Naive thymus-derived CD8-positive, alpha-beta T cell (primary cell): ENCODE measurements at regions not wholly inside any gene's neighbourhood (a gene's known extent, or its start where the extent isn't known, plus 50 kb on each side); places are given as distances from the start of the nearest gene placed in this dataset.
"Not testable (repeated sequence)": the region's sequence is repeated elsewhere in the genome, so short reads cannot be mapped to it uniquely, and the experiment has no call there.

Experiments
- ATAC-seq, 2 donors: fragments of 150-1000 bp; cut with Tn5 transposase in 1 of 2; sonication (Bioruptor Pico), chemical (Tn5 transposase) in 1 of 2; 1 replicate in 1 of 2; 2 replicates in 1 of 2; pipeline ENCODE4 v1.10.0; 2021; ENCODE audit warnings: mild to moderate bottlenecking in 2 of 2, moderate library complexity in 2 of 2
- POLR2A ChIA-PET: fragments of 350-600 bp; sonication (Branson Sonifier 250); formaldehyde crosslinking; loops from one replicate; lab custom pipeline; 2021; ENCODE audit warnings: antibody characterized with exemption; lab: Charles Lee
- DNase-seq, 10 donors: peaks; one replicate each; pipeline versions ENCODE4 v3.0.0 to v3.0.0-alpha.2; 2020 to 2022
- H3K27ac Mint-ChIP-seq, 10 donors: one replicate each; pipeline ENCODE4 v1.8.0; 2020 to 2022; ENCODE audit warnings: mild to moderate bottlenecking in 10 of 10, mixed read lengths in 10 of 10, moderate library complexity in 4 of 10, inconsistent platforms in 1 of 10
- H3K27me3 Mint-ChIP-seq, 5 donors: one replicate each; pipeline ENCODE4 v1.8.0; 2021 to 2022; ENCODE audit warnings: mixed read lengths in 5 of 5
- H3K36me3 Mint-ChIP-seq, 3 donors: one replicate each; pipeline ENCODE4 v1.8.0; 2020 to 2022; ENCODE audit warnings: mixed read lengths in 3 of 3, mild to moderate bottlenecking in 2 of 3, inconsistent platforms in 1 of 3
- H3K4me1 Mint-ChIP-seq, 4 donors: one replicate each; pipeline ENCODE4 v1.8.0; 2021 to 2022; ENCODE audit warnings: mixed read lengths in 4 of 4
- H3K4me3 Mint-ChIP-seq, 10 donors: one replicate each; pipeline ENCODE4 v1.8.0; 2020 to 2022; ENCODE audit warnings: mild to moderate bottlenecking in 10 of 10, mixed read lengths in 10 of 10, moderate library complexity in 6 of 10, inconsistent platforms in 1 of 10
- H3K9me3 Mint-ChIP-seq, 9 donors: one replicate each; pipeline ENCODE4 v1.8.0; 2020 to 2022; ENCODE audit warnings: mixed read lengths in 9 of 9, mild to moderate bottlenecking in 3 of 9, inconsistent platforms in 1 of 9, moderate library complexity in 1 of 9

GRCh38 chrX:89539150-89539549, 382.6 kb upstream of the TGIF2LX start:
- DNase-seq, H3K36me3 Mint-ChIP-seq, H3K27ac Mint-ChIP-seq, H3K4me1 Mint-ChIP-seq, POLR2A ChIA-PET, H3K9me3 Mint-ChIP-seq, H3K4me3 Mint-ChIP-seq, ATAC-seq, H3K27me3 Mint-ChIP-seq: not testable (repeated sequence)

GRCh38 chrX:89557146-89557545, 364.6 kb upstream of the TGIF2LX start:
- H3K4me1 Mint-ChIP-seq, ATAC-seq, H3K9me3 Mint-ChIP-seq, H3K4me3 Mint-ChIP-seq, H3K27me3 Mint-ChIP-seq, POLR2A ChIA-PET, DNase-seq, H3K27ac Mint-ChIP-seq, H3K36me3 Mint-ChIP-seq: not testable (repeated sequence)

GRCh38 chrX:89562079-89562478, 359.6 kb upstream of the TGIF2LX start:
- POLR2A ChIA-PET, DNase-seq, ATAC-seq, H3K36me3 Mint-ChIP-seq, H3K27me3 Mint-ChIP-seq, H3K27ac Mint-ChIP-seq, H3K4me1 Mint-ChIP-seq, H3K9me3 Mint-ChIP-seq, H3K4me3 Mint-ChIP-seq: not testable (repeated sequence)

- H3K4me1 Mint-ChIP-seq, H3K27ac Mint-ChIP-seq, ATAC-seq, H3K4me3 Mint-ChIP-seq, DNase-seq, H3K27me3 Mint-ChIP-seq, H3K36me3 Mint-ChIP-seq, POLR2A ChIA-PET, H3K9me3 Mint-ChIP-seq: not testable (repeated sequence)
Observed at GRCh38 chrX:89563107-89563506, 358.6 kb upstream of the TGIF2LX start.

- POLR2A ChIA-PET, H3K4me3 Mint-ChIP-seq, H3K4me1 Mint-ChIP-seq, ATAC-seq, H3K27me3 Mint-ChIP-seq, H3K9me3 Mint-ChIP-seq, DNase-seq, H3K27ac Mint-ChIP-seq, H3K36me3 Mint-ChIP-seq: not testable (repeated sequence)
Observed at GRCh38 chrX:89567787-89568186, 353.9 kb upstream of the TGIF2LX start.

- POLR2A ChIA-PET, H3K9me3 Mint-ChIP-seq, H3K4me1 Mint-ChIP-seq, H3K36me3 Mint-ChIP-seq, H3K27ac Mint-ChIP-seq, H3K4me3 Mint-ChIP-seq, H3K27me3 Mint-ChIP-seq, ATAC-seq, DNase-seq: not testable (repeated sequence)
Observed at GRCh38 chrX:89581868-89582267, 339.8 kb upstream of the TGIF2LX start.

- H3K36me3 Mint-ChIP-seq, ATAC-seq, POLR2A ChIA-PET: not testable (repeated sequence)
Observed at GRCh38 chrX:89631858-89632257, 289.9 kb upstream of the TGIF2LX start.

GRCh38 chrX:89635887-89636286, 285.8 kb upstream of the TGIF2LX start:
- H3K36me3 Mint-ChIP-seq, H3K27me3 Mint-ChIP-seq, ATAC-seq, H3K4me1 Mint-ChIP-seq, POLR2A ChIA-PET, H3K9me3 Mint-ChIP-seq, H3K27ac Mint-ChIP-seq, H3K4me3 Mint-ChIP-seq: not testable (repeated sequence)
- DNase-seq, result peak in 1 of 10 donors; percentile 18

More at GRCh38 chrX:89631858-89632257, 289.9 kb upstream of the TGIF2LX start:
- not testable (repeated sequence) for H3K9me3 Mint-ChIP-seq, DNase-seq, H3K4me3 Mint-ChIP-seq, H3K27ac Mint-ChIP-seq, H3K27me3 Mint-ChIP-seq, H3K4me1 Mint-ChIP-seq

GRCh38 chrX:89658662-89659061, 263.0 kb upstream of the TGIF2LX start:
- H3K9me3 Mint-ChIP-seq, DNase-seq: not testable (repeated sequence)

GRCh38 chrX:89706481-89706880, 215.2 kb upstream of the TGIF2LX start:
- H3K36me3 Mint-ChIP-seq, DNase-seq, H3K4me3 Mint-ChIP-seq, ATAC-seq, H3K4me1 Mint-ChIP-seq, POLR2A ChIA-PET, H3K9me3 Mint-ChIP-seq, H3K27ac Mint-ChIP-seq, H3K27me3 Mint-ChIP-seq: not testable (repeated sequence)

More at GRCh38 chrX:89658662-89659061, 263.0 kb upstream of the TGIF2LX start:
- H3K4me1 Mint-ChIP-seq, H3K4me3 Mint-ChIP-seq, ATAC-seq, POLR2A ChIA-PET, H3K36me3 Mint-ChIP-seq, H3K27ac Mint-ChIP-seq, H3K27me3 Mint-ChIP-seq: not testable (repeated sequence)

- H3K4me1 Mint-ChIP-seq, H3K36me3 Mint-ChIP-seq, DNase-seq, ATAC-seq, H3K27me3 Mint-ChIP-seq, POLR2A ChIA-PET, H3K4me3 Mint-ChIP-seq, H3K27ac Mint-ChIP-seq, H3K9me3 Mint-ChIP-seq: not testable (repeated sequence)
Observed at GRCh38 chrX:89707363-89707927, 214.3 kb upstream of the TGIF2LX start.

GRCh38 chrX:89734367-89734766, 187.3 kb upstream of the TGIF2LX start:
- H3K36me3 Mint-ChIP-seq, H3K27me3 Mint-ChIP-seq, H3K27ac Mint-ChIP-seq, ATAC-seq, H3K9me3 Mint-ChIP-seq, POLR2A ChIA-PET, DNase-seq, H3K4me3 Mint-ChIP-seq, H3K4me1 Mint-ChIP-seq: not testable (repeated sequence)

GRCh38 chrX:89756466-89756865, 165.2 kb upstream of the TGIF2LX start:
- H3K36me3 Mint-ChIP-seq, POLR2A ChIA-PET, H3K4me1 Mint-ChIP-seq, H3K4me3 Mint-ChIP-seq, DNase-seq, H3K9me3 Mint-ChIP-seq, H3K27ac Mint-ChIP-seq, H3K27me3 Mint-ChIP-seq, ATAC-seq: not testable (repeated sequence)

- H3K36me3 Mint-ChIP-seq, POLR2A ChIA-PET, H3K4me1 Mint-ChIP-seq, H3K4me3 Mint-ChIP-seq, H3K27me3 Mint-ChIP-seq, H3K9me3 Mint-ChIP-seq, H3K27ac Mint-ChIP-seq, ATAC-seq: not testable (repeated sequence)
- peak in 3 of 10 donors; percentile 22 for DNase-seq
Observed at GRCh38 chrX:89757767-89758166, 163.9 kb upstream of the TGIF2LX start.
